Chondrocyte (in vitro differentiated cells): ENCODE measurements at regions not wholly inside any gene's neighbourhood (a gene's known extent, or its start where the extent isn't known, plus 50 kb on each side); places are given as distances from the start of the nearest gene placed in this dataset.
"Not testable (repeated sequence)": the region's sequence is repeated elsewhere in the genome, so short reads cannot be mapped to it uniquely, and the experiment has no call there.

Experiments used
- DNase-seq: peaks from one replicate; pipeline ENCODE4 v3.0.0; 2021; ENCODE audit warnings: mixed read lengths, low spot score
- H3K27ac Mint-ChIP-seq: one replicate; pipeline ENCODE4 v1.8.0; 2021; ENCODE audit warnings: mild to moderate bottlenecking, moderate library complexity, mixed read lengths; ENCODE audit not compliant: unreplicated experiment
- H3K27me3 Mint-ChIP-seq: 2 replicates; pipeline ENCODE4 v1.8.0; 2021; ENCODE audit warnings: low read depth, mixed read lengths
- H3K36me3 Mint-ChIP-seq: 2 replicates; pipeline ENCODE4 v1.8.0; 2021; ENCODE audit warnings: low read depth, mixed read lengths
- H3K4me1 Mint-ChIP-seq: 2 replicates; pipeline ENCODE4 v1.8.0; 2021; ENCODE audit warnings: low read depth, mild to moderate bottlenecking, mixed read lengths
- H3K4me3 Mint-ChIP-seq: one replicate; pipeline ENCODE4 v1.8.0; 2021; ENCODE audit warnings: mild to moderate bottlenecking, moderate library complexity, mixed read lengths; ENCODE audit not compliant: unreplicated experiment
- H3K9me3 Mint-ChIP-seq: 2 replicates; pipeline ENCODE4 v1.8.0; 2021; ENCODE audit warnings: low read depth, mixed read lengths
- CTCF ChIP-seq: fragments of 200-600 bp; sonication (generic); IDR thresholded peaks from 2 replicates; pipeline ENCODE4 v1.5.0; 2021; ENCODE audit warnings: antibody characterized with exemption, mild to moderate bottlenecking, moderate library complexity

GRCh38 chr21:14672466-14672865, 126.4 kb upstream of the SAMSN1 start:
- Mint-ChIP-seq H3K27ac (no peak overlapping the region), H3K4me3 (no peak overlapping the region), H3K9me3 (peaks cover 9% of the 10 kb centered on the region), H3K27me3 (peaks cover 2% of the 10 kb centered on the region), H3K36me3 (no peaks in the 10 kb centered on the region), H3K4me1 (no peaks in the 10 kb centered on the region)
- no peak for TF ChIP-seq CTCF
- DNase-seq, result no peak

- H3K27ac Mint-ChIP-seq, result no peak overlapping the region
- no peak for TF ChIP-seq CTCF
- H3K4me3 Mint-ChIP-seq, result no peak overlapping the region
- no peak for DNase-seq
- peaks cover 2% of the 10 kb centered on the region for H3K27me3 Mint-ChIP-seq
- H3K4me1 Mint-ChIP-seq, result no peaks in the 10 kb centered on the region
- H3K36me3 Mint-ChIP-seq, result no peaks in the 10 kb centered on the region
- peaks cover 9% of the 10 kb centered on the region for H3K9me3 Mint-ChIP-seq
Measured at GRCh38 chr21:14670409-14670808, 124.3 kb upstream of the SAMSN1 start.

GRCh38 chr21:14669092-14669491, 123.0 kb upstream of the SAMSN1 start:
- H3K4me1 Mint-ChIP-seq, H3K36me3 Mint-ChIP-seq, H3K9me3 Mint-ChIP-seq, H3K4me3 Mint-ChIP-seq, H3K27ac Mint-ChIP-seq, H3K27me3 Mint-ChIP-seq, DNase-seq: not testable (repeated sequence)

- peaks cover 3% of the 10 kb centered on the region for H3K27me3 Mint-ChIP-seq
- TF ChIP-seq CTCF, result no peak
- no peaks in the 10 kb centered on the region for H3K36me3 Mint-ChIP-seq
- no peak for DNase-seq
- H3K27ac Mint-ChIP-seq, result no peak overlapping the region
- H3K4me3 Mint-ChIP-seq, result no peak overlapping the region
- no peaks in the 10 kb centered on the region for H3K4me1 Mint-ChIP-seq
- no peaks in the 10 kb centered on the region for H3K9me3 Mint-ChIP-seq
Measured at GRCh38 chr21:14657241-14658008, 111.3 kb upstream of the SAMSN1 start.

GRCh38 chr21:14646893-14647292, 100.8 kb upstream of the SAMSN1 start:
- Mint-ChIP-seq H3K4me1 (no peaks in the 10 kb centered on the region), H3K27ac (no peak overlapping the region), H3K9me3 (peaks cover 29% of the 10 kb centered on the region), H3K4me3 (no peak overlapping the region), H3K27me3 (peaks cover 3% of the 10 kb centered on the region), H3K36me3 (no peaks in the 10 kb centered on the region)
- TF ChIP-seq CTCF, result no peak
- DNase-seq, result no peak

GRCh38 chr21:14645702-14646101, 99.6 kb upstream of the SAMSN1 start:
- Mint-ChIP-seq H3K36me3 (no peaks in the 10 kb centered on the region), H3K27ac (no peak overlapping the region), H3K9me3 (peaks cover 26% of the 10 kb centered on the region), H3K4me1 (no peaks in the 10 kb centered on the region), H3K27me3 (no peaks in the 10 kb centered on the region), H3K4me3 (no peak overlapping the region)
- TF ChIP-seq CTCF, result no peak
- DNase-seq, result no peak
